Tibial nerve (tissue), 4 donors: ENCODE measurements at regions not wholly inside any gene's neighbourhood (a gene's known extent, or its start where the extent isn't known, plus 50 kb on each side); places are given as distances from the start of the nearest gene placed in this dataset.

Experiments used
- CTCF ChIP-seq, 5 experiments: fragments of 200-600 bp in 3 of 5; fragments of 450-650 bp in 2 of 5; sonication (generic) in 3 of 5; IDR thresholded peaks; one replicate each; pipeline ENCODE4 v1.5.1; 2016 to 2019; ENCODE audit warnings: antibody characterized with exemption in 5 of 5, mild to moderate bottlenecking in 3 of 5, moderate library complexity in 2 of 5
- EP300 ChIP-seq, 2 donors: sonication (generic); formaldehyde crosslinking; IDR thresholded peaks; one replicate each; pipeline ENCODE4 v1.6.1; 2017; ENCODE audit warnings: antibody characterized with exemption in 2 of 2, mild to moderate bottlenecking in 1 of 2
- POLR2A ChIP-seq, 2 donors: fragments of 450-650 bp; IDR thresholded peaks; one replicate each; pipeline ENCODE4 v1.6.1; 2017; ENCODE audit warnings: antibody characterized with exemption in 2 of 2, mild to moderate bottlenecking in 2 of 2, moderate library complexity in 2 of 2

GRCh38 chr3:76129441-76129840 is 344.1 kb upstream of the ZNF717 start:
- no peak for TF ChIP-seq CTCF (IDR thresholded peaks at IDR 0.05)
- TF ChIP-seq POLR2A (IDR thresholded peaks at IDR 0.05), result no peak
- no peak for TF ChIP-seq EP300 (IDR thresholded peaks at IDR 0.05)
